Adipocyte (in vitro differentiated cells): ENCODE measurements at regions not wholly inside any gene's neighbourhood (a gene's known extent, or its start where the extent isn't known, plus 50 kb on each side); places are given as distances from the start of the nearest gene placed in this dataset.

ENCODE experiments used
- DNase-seq: peaks from one replicate; pipeline ENCODE4 v3.0.0-alpha.2; 2015; ENCODE audit warnings: low read depth
- H3K27me3 ChIP-seq: replicated peaks from 2 replicates; pipeline ENCODE4 v1.7.0; 2013; ENCODE audit warnings: mild to moderate bottlenecking, low read length, moderate library complexity; ENCODE audit not compliant: control insufficient read depth, insufficient read depth
- H3K36me3 ChIP-seq: 2 replicates; pipeline ENCODE4 v1.7.0; 2013; ENCODE audit warnings: low read length, mild to moderate bottlenecking, moderate library complexity; ENCODE audit not compliant: control insufficient read depth, insufficient read depth, severe bottlenecking
- H3K4me1 ChIP-seq: 2 replicates; pipeline ENCODE4 v1.7.0; 2013; ENCODE audit warnings: mild to moderate bottlenecking, low read length, moderate library complexity; ENCODE audit not compliant: control insufficient read depth, insufficient read depth
- H3K4me3 ChIP-seq: 2 replicates; pipeline ENCODE4 v1.7.0; 2013; ENCODE audit warnings: mild to moderate bottlenecking, low read length, moderate library complexity
- H3K9ac ChIP-seq: 2 replicates; pipeline ENCODE4 v1.7.0; 2013; ENCODE audit warnings: mild to moderate bottlenecking, low read length, moderate library complexity
- H3K9me3 ChIP-seq: 2 replicates; pipeline ENCODE4 v1.7.0; 2013; ENCODE audit warnings: mild to moderate bottlenecking, low read length, moderate library complexity; ENCODE audit not compliant: control insufficient read depth

DNA sequence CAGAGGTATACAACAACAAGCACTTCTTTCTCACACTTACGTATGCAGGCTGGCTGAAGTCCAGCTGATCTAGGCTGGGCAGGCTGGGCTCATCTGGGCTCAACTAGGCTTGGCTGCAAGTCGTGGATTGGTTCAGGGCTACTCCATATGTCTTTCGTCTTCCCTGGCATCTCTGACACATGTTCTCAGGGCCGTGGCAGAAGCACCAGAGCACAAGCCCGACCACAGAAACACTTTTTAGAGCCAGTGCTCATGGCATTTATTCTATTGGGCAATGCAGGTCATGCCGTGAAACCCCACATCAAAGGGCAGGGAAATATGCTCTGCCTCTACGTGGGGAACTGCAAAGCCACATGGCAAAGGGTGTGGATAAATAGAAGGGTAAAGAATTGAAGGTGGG, 93.8 kb downstream of the RIN2 start:
- DNase-seq: no peak
- H3K36me3 ChIP-seq: no peaks in the 10 kb centered on the region
- no peak overlapping the region for H3K9ac ChIP-seq
- peaks cover 22% of the 10 kb centered on the region for H3K4me1 ChIP-seq
- H3K27me3 ChIP-seq: no peaks in the 10 kb centered on the region
- H3K9me3 ChIP-seq: no peaks in the 10 kb centered on the region
- H3K4me3 ChIP-seq: no peak overlapping the region

DNA sequence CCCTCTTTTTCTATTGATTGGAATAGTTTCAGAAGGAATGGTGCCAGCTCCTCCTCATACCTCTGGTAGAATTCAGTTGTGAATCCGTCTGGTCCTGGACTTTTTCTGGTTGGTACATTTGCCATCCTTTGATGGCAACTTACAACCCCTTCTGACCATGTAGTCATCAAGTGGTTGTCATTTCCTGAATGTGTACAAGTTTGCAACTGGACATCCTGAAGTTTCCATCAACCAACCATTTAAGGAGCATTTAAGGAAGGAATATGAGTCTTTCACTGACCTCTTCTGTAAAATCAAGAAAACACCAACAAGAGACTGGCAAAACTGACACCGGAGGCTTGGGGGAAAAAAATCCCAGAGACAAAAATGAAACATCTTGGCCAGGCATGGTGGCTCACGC, 97.4 kb downstream of the RIN2 start:
- no peak for DNase-seq
- H3K4me1 ChIP-seq: peaks cover 15% of the 10 kb centered on the region
- H3K36me3 ChIP-seq: no peaks in the 10 kb centered on the region
- H3K9ac ChIP-seq: no peak overlapping the region
- no peaks in the 10 kb centered on the region for H3K9me3 ChIP-seq
- no peak overlapping the region for H3K4me3 ChIP-seq
- H3K27me3 ChIP-seq: no peaks in the 10 kb centered on the region

DNA sequence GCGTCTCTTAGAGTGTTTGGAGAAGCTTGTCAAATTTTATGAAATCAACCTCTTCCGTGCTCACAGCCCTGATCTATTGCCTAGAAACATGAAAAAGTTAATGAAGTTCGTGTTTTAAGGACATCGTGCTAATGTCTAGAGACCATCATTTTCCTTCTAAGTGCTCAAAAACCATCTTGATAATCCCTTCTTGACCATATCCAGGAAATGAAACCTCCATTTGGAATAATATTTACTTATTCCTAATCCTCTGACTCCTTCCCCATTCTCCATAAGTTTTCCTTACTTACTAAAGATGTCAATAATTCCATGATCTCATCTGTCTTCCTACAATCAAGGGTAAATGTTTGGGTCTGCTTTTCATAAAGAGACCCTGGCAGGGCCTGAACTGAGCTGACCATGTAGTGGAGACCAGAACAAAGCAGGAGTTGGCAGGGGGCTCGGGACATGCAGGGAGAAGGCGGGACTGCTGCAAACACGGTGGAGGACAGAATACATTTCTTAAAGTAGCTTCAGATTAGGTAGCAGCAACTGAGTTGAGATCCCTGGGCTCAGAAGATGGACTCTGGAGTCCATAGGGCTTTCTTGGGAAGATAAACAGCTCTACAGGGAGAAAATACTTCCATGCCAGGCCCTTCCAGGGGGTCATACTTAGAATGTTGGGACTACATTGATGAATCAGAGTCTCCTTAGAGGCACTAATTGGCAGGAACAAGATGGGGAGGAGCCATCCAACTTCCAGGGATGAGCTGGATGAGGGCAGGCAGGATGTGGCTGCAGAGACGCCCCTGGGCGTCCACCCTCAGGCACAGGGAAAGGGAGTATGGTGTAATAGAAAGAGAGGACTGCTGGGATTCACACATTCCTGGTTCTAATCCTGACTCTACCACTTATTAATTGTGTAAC, 100.7 kb downstream of the RIN2 start:
- no peak for DNase-seq
- no peaks in the 10 kb centered on the region for H3K36me3 ChIP-seq
- H3K4me1 ChIP-seq: peaks cover 14% of the 10 kb centered on the region
- peak overlapping the region; percentile 31 for H3K4me3 ChIP-seq
- no peaks in the 10 kb centered on the region for H3K27me3 ChIP-seq
- no peak overlapping the region for H3K9ac ChIP-seq
- H3K9me3 ChIP-seq: no peaks in the 10 kb centered on the region

DNA sequence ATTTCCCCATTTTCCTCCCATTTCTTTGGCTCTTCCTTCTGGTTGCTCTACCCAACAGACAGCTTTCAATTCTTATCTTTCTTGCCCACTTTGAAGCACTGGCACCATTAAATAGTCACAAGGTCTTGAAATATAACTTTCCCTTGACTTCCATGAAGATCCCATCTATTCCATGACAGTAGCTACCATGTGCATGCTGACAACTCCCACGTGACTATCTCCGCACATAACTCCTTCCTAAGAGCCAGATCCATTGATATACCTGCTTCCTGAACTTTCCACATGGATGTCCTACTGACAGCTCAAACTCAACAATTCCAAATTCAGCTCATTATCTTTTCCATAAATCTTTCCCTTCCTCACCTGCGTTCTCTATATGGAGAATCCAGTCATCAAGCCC, 101.4 kb downstream of the RIN2 start:
- H3K4me3 ChIP-seq: no peak overlapping the region
- DNase-seq: no peak
- H3K9me3 ChIP-seq: no peaks in the 10 kb centered on the region
- H3K36me3 ChIP-seq: no peaks in the 10 kb centered on the region
- H3K27me3 ChIP-seq: no peaks in the 10 kb centered on the region
- no peak overlapping the region for H3K9ac ChIP-seq
- H3K4me1 ChIP-seq: peaks cover 14% of the 10 kb centered on the region

DNA sequence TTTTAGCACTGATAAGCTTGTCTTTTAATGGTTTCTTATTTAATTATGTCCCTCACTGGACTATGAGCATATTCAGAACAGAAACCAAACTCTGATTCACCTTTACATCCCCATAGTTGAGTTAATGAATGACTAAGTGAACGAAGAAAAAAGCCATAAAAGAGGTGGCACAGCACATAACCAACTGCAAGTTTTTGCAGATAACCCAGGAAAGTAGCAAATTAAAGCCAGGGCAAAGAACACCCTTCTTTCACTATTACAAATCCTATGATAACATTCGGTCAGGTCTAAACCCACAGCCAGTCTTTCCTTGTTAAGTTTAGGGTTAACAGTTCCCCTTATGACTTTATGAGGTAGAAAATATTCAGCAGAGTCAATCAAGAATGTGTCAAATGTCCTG, 102.7 kb downstream of the RIN2 start:
- Histone ChIP-seq H3K9me3 (no peaks in the 10 kb centered on the region), H3K27me3 (no peaks in the 10 kb centered on the region), H3K36me3 (no peaks in the 10 kb centered on the region), H3K9ac (no peak overlapping the region), H3K4me3 (no peak overlapping the region), H3K4me1 (peaks cover 14% of the 10 kb centered on the region)
- DNase-seq: no peak

DNA sequence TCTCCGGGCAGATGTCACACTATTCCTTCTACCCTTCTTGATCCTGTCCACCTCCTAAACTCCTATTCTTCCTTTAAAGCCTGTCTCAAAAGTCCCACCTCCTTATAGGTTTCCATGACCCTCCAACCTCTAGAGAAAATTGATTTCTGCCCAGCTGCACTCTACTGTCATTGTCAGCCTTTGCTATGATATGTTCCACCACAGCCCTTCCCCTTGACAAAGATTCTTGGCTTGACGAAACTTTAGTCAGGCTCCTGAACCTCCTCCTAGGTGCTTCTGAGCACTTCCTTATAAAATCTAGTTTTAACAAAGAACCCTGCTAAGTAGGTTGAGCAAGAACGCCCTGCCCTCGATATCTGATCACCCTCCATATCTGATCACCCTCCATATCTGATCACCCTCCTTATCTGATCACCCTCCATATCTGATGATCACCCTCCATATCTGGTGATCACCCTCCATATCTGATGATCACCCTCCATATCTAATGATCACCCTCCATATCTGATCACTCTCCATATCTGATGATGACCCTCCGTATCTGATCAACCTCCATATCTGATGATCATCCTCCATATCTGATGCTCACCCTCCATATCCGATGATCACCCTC, 103.2 kb downstream of the RIN2 start:
- Histone ChIP-seq H3K4me3 (no peak overlapping the region), H3K9me3 (no peaks in the 10 kb centered on the region), H3K36me3 (no peaks in the 10 kb centered on the region), H3K4me1 (peaks cover 13% of the 10 kb centered on the region), H3K9ac (no peak overlapping the region), H3K27me3 (no peaks in the 10 kb centered on the region)
- DNase-seq: no peak

DNA sequence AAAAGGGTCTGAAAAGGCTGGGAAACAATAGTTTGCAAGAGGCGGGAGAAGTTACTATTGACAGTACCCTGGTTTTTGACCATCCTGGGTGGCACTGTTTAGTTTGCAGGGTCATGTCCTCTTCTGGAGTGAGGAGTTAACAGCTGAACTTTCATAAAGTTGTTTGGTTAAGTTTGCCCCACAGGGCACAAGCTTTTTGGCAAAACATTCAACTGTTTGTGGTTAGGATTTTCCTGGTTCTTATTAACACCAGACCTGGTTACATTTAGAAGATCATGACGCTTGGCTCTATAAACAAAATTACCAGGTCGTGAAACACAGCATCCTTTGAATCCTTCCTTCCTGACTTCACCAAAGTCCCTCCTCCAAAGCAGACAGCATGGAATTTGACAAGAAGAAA, 106.1 kb downstream of the RIN2 start:
- Histone ChIP-seq H3K4me3 (no peak overlapping the region), H3K9ac (no peak overlapping the region), H3K27me3 (no peaks in the 10 kb centered on the region), H3K4me1 (peaks cover 12% of the 10 kb centered on the region), H3K36me3 (no peaks in the 10 kb centered on the region), H3K9me3 (no peaks in the 10 kb centered on the region)
- DNase-seq: peak; percentile 5

DNA sequence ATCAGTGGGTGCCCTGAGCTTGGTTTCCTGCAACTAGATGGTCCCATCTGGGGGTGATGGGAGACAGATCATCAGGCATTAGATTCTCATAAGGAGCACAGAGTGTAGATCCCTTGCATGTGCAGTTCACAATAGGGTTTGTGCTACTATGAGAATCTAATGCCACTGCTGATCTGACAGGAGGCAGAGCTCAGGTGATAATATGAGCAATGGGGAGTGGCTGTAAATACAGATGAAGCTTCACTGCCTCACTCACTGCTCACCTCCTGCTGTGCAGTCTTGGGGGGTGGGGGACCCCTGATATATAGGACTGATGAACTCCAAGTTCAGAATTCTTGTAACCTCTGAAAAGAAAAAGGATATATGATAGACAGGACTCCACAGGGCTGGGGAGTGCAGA, 108.0 kb downstream of the RIN2 start:
- Histone ChIP-seq H3K4me3 (no peak overlapping the region), H3K9ac (no peak overlapping the region), H3K9me3 (no peaks in the 10 kb centered on the region), H3K36me3 (no peaks in the 10 kb centered on the region), H3K4me1 (peaks cover 8% of the 10 kb centered on the region), H3K27me3 (no peaks in the 10 kb centered on the region)
- DNase-seq: no peak

DNA sequence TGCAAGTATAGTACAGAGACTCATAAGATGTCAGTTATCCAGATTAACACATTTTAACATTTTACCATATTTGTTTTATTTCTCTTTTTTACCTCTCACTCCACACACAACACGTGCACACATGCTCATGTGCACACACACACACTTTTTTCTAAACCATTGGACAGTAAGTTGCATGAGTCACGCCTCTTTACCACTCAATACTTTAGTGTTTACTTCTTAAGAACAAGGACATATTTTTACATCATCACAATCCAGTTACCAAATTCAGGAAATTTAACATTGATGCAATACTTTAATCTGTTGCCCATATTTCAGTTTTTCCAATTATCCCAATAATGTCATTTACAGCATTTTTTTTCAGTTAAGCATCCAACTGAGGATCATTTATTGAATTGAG, 109.0 kb downstream of the RIN2 start:
- no peak overlapping the region for H3K4me3 ChIP-seq
- no peak overlapping the region for H3K9ac ChIP-seq
- H3K36me3 ChIP-seq: peaks cover 2% of the 10 kb centered on the region
- peak; percentile 40 for DNase-seq
- H3K27me3 ChIP-seq: no peaks in the 10 kb centered on the region
- H3K4me1 ChIP-seq: peaks cover 8% of the 10 kb centered on the region
- no peaks in the 10 kb centered on the region for H3K9me3 ChIP-seq

DNA sequence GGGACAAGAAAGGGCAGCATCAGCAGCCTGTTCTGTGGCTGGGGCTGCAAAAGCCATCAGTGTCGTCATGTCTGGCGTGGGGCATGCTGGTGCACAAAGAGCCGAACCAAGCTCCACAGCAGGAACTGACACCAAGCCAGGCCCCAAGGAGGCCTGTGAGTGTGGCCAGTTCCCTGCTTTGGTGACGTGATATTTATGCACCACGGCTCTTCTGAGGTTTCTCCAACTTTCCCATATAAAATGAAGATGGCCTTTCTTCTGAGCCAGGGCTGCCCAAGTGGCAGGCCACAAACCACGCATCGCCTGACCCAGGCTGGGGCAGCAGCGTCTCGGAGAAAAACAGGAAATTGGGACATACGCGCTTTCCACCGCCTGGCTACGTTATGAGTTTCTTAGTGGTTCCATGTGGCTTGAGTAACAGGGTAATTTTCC, 109.9 kb downstream of the RIN2 start:
- H3K9ac ChIP-seq: no peak overlapping the region
- peaks cover 8% of the 10 kb centered on the region for H3K4me1 ChIP-seq
- no peaks in the 10 kb centered on the region for H3K9me3 ChIP-seq
- no peaks in the 10 kb centered on the region for H3K27me3 ChIP-seq
- no peak for DNase-seq
- H3K4me3 ChIP-seq: no peak overlapping the region
- H3K36me3 ChIP-seq: peaks cover 9% of the 10 kb centered on the region

DNA sequence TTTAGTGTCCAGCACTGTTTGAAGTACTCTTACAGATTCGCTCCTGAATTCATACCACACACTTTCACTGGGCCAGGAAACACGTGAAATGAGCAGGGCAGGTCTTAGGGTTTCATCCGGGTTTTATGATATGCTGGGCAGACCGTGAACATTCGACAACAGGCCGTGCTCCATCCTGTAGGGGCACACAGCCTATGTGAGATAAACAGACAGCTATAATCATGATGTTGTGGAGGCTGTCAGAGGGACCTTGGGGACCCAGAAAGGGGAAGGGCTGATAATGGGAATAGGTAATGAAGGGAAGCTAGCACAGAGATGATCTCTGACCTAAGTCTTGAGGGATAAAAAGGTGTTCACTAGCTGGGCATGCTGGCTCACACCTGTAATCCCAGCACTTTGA, 110.4 kb downstream of the RIN2 start:
- no peak for DNase-seq
- Histone ChIP-seq H3K4me3 (no peak overlapping the region), H3K36me3 (peaks cover 9% of the 10 kb centered on the region), H3K4me1 (peaks cover 8% of the 10 kb centered on the region), H3K27me3 (no peaks in the 10 kb centered on the region), H3K9ac (no peak overlapping the region), H3K9me3 (no peaks in the 10 kb centered on the region)
